Keratinocyte (primary cell): ENCODE measurements at regions not wholly inside any gene's neighbourhood (a gene's known extent, or its start where the extent isn't known, plus 50 kb on each side); places are given as distances from the start of the nearest gene placed in this dataset.

Experiments used
- DNase-seq: peaks from one replicate; pipeline ENCODE4 v3.0.0-alpha.2; 2011; ENCODE audit warnings: low read depth, missing footprints, low spot score
- FAIRE-seq: peaks from 2 replicates; lab custom pipeline; 2011; peaks lifted over from hg19 to GRCh38; lab: Jason Lieb, UNC
- H2AFZ ChIP-seq: 2 replicates; pipeline ENCODE4 v1.6.0; 2012; ENCODE audit warnings: low read length, control low read depth, inconsistent platforms; ENCODE audit not compliant: control insufficient read depth
- H3K27ac ChIP-seq: 2 replicates; pipeline ENCODE4 v1.5.1; 2011; ENCODE audit warnings: low read length; ENCODE audit not compliant: control insufficient read depth, insufficient read depth
- H3K27me3 ChIP-seq: 3 replicates; pipeline ENCODE4 v1.6.0; 2011; ENCODE audit warnings: low read length; ENCODE audit not compliant: control insufficient read depth, insufficient read depth; ENCODE audit errors: extremely low read depth
- H3K36me3 ChIP-seq, 2 experiments: 2 replicates in 1 of 2; 3 replicates in 1 of 2; pipeline ENCODE4 v1.5.1; 2011; ENCODE audit warnings: low read length in 2 of 2, mild to moderate bottlenecking in 1 of 2; ENCODE audit not compliant: control insufficient read depth in 2 of 2, insufficient read depth in 2 of 2; ENCODE audit errors: extremely low read depth in 1 of 2
- H3K4me1 ChIP-seq: 3 replicates; pipeline ENCODE4 v1.5.1; 2011; ENCODE audit warnings: low read length; ENCODE audit not compliant: control insufficient read depth, insufficient read depth; ENCODE audit errors: extremely low read depth
- H3K4me2 ChIP-seq: 3 replicates; pipeline ENCODE4 v1.6.0; 2011; ENCODE audit warnings: low read depth, low read length; ENCODE audit not compliant: control insufficient read depth, insufficient read depth; ENCODE audit errors: extremely low read depth
- H3K4me3 ChIP-seq, 3 experiments: fragments of 200-600 bp in 1 of 3; sonication (generic) in 1 of 3; 2 replicates in 2 of 3; 3 replicates in 1 of 3; pipeline ENCODE4 v1.5.1; 2011 to 2016; ENCODE audit warnings: low read length in 3 of 3, mild to moderate bottlenecking in 3 of 3, control low read depth in 2 of 3, inconsistent platforms in 1 of 3, low read depth in 1 of 3, mixed read lengths in 1 of 3, mixed run types in 1 of 3, moderate library complexity in 1 of 3; ENCODE audit not compliant: control insufficient read depth in 2 of 3, insufficient read depth in 2 of 3; ENCODE audit errors: extremely low read depth in 1 of 3
- H3K79me2 ChIP-seq: 2 replicates; pipeline ENCODE4 v1.6.0; 2012; ENCODE audit warnings: low read length; ENCODE audit not compliant: control insufficient read depth, insufficient read depth
- H3K9ac ChIP-seq: 3 replicates; pipeline ENCODE4 v1.6.0; 2011; ENCODE audit warnings: low read length; ENCODE audit not compliant: control insufficient read depth, insufficient read depth; ENCODE audit errors: extremely low read depth
- H3K9me1 ChIP-seq: 3 replicates; pipeline ENCODE4 v1.6.0; 2011; ENCODE audit warnings: low read length; ENCODE audit not compliant: control insufficient read depth, insufficient read depth; ENCODE audit errors: extremely low read depth
- H3K9me3 ChIP-seq: 2 replicates; pipeline ENCODE4 v1.5.1; 2012; ENCODE audit warnings: low read depth, low read length; ENCODE audit not compliant: control insufficient read depth
- H4K20me1 ChIP-seq: 3 replicates; pipeline ENCODE4 v1.6.0; 2011; ENCODE audit warnings: low read length; ENCODE audit not compliant: control insufficient read depth, insufficient read depth; ENCODE audit errors: extremely low read depth
- CTCF ChIP-seq, 3 experiments: IDR thresholded peaks in 1 of 3; conservative IDR thresholded peaks in 1 of 3; optimal IDR thresholded peaks in 1 of 3; 2 replicates in 2 of 3; 3 replicates in 1 of 3; pipeline versions ENCODE3 to v1.5.1; 2011; ENCODE audit warnings: low read length in 3 of 3, mild to moderate bottlenecking in 3 of 3, moderate library complexity in 2 of 3, control low read depth in 1 of 3, inconsistent platforms in 1 of 3; ENCODE audit not compliant: insufficient read depth in 2 of 3; ENCODE audit errors: extremely low read depth in 1 of 3
- EZH2 ChIP-seq: IDR thresholded peaks from one replicate; pipeline ENCODE4 v1.6.1; 2012; ENCODE audit warnings: inconsistent platforms, mild to moderate bottlenecking, low read length, moderate library complexity
- dilution Hi-C: fragments of 300-500 bp; cut with MboI; formaldehyde crosslinking; loops from one replicate; pipeline ENCODE4 v1.7.0; 2020; ENCODE audit warnings: low sequenced_read_pairs; ENCODE audit not compliant: extremely low pct_ligation_motif_present

GRCh38 chr6:74931558-74931957 is 274.3 kb downstream of the COL12A1 start:
- DNase-seq, result no peak
- dilution Hi-C loops, result no loop called here

GRCh38 chr6:74928203-74928602 is 277.6 kb downstream of the COL12A1 start:
- dilution Hi-C loops, result no loop called here
- no peaks in the 10 kb centered on the region for H3K79me2 ChIP-seq
- TF ChIP-seq CTCF (optimal IDR thresholded peaks at IDR 0.05 in 1 of 3, IDR thresholded peaks at IDR 0.05 in 1 of 3, conservative IDR thresholded peaks at IDR 0.05 in 1 of 3; ENCODE audit: extremely low read depth in 1 of 3, insufficient read depth in 2 of 3, low read length in 3 of 3) (no peak), EZH2 (no peak)
- no peaks in the 10 kb centered on the region for H4K20me1 ChIP-seq
- H2AFZ ChIP-seq, result peak overlapping the region; percentile 6
- H3K4me3 ChIP-seq, result no peak overlapping the region
- H3K27me3 ChIP-seq, result no peaks in the 10 kb centered on the region
- no peak overlapping the region for H3K4me2 ChIP-seq
- H3K9me1 ChIP-seq, result no peaks in the 10 kb centered on the region
- peaks cover 0 to 2% of the 10 kb centered on the region in 2 experiments for H3K36me3 ChIP-seq
- H3K27ac ChIP-seq, result no peak overlapping the region
- no peak for FAIRE-seq
- DNase-seq, result no peak
- H3K4me1 ChIP-seq, result peaks cover 15% of the 10 kb centered on the region
- no peak overlapping the region for H3K9ac ChIP-seq
- no peaks in the 10 kb centered on the region for H3K9me3 ChIP-seq

More at GRCh38 chr6:74931558-74931957, 274.3 kb downstream of the COL12A1 start:
- H3K9me1 ChIP-seq, result no peaks in the 10 kb centered on the region
- H3K4me3 ChIP-seq, result no peak overlapping the region
- H2AFZ ChIP-seq, result no peak overlapping the region
- no peaks in the 10 kb centered on the region for H3K79me2 ChIP-seq
- no peak overlapping the region for H3K27ac ChIP-seq
- H4K20me1 ChIP-seq, result no peaks in the 10 kb centered on the region
- no peaks in the 10 kb centered on the region for H3K9me3 ChIP-seq
- H3K4me2 ChIP-seq, result peak overlapping the region; percentile 48
- H3K9ac ChIP-seq, result no peak overlapping the region
- no peaks in the 10 kb centered on the region for H3K27me3 ChIP-seq
- H3K4me1 ChIP-seq, result peaks cover 15% of the 10 kb centered on the region
- peak; percentile 85 for FAIRE-seq
- TF ChIP-seq CTCF (optimal IDR thresholded peaks at IDR 0.05 in 1 of 3, IDR thresholded peaks at IDR 0.05 in 1 of 3, conservative IDR thresholded peaks at IDR 0.05 in 1 of 3; ENCODE audit: extremely low read depth in 1 of 3, insufficient read depth in 2 of 3, low read length in 3 of 3), result no peak
- no peak for TF ChIP-seq EZH2
- H3K36me3 ChIP-seq, result peaks cover 0 to 2% of the 10 kb centered on the region in 2 experiments
